Keratinocyte (primary cell): ENCODE measurements at regions not wholly inside any gene's neighbourhood (a gene's known extent, or its start where the extent isn't known, plus 50 kb on each side); places are given as distances from the start of the nearest gene placed in this dataset.

Source experiments
- DNase-seq: peaks from one replicate; pipeline ENCODE4 v3.0.0-alpha.2; 2011; ENCODE audit warnings: low read depth, missing footprints, low spot score
- FAIRE-seq: peaks from 2 replicates; lab custom pipeline; 2011; peaks lifted over from hg19 to GRCh38; lab: Jason Lieb, UNC
- H2AFZ ChIP-seq: 2 replicates; pipeline ENCODE4 v1.6.0; 2012; ENCODE audit warnings: low read length, control low read depth, inconsistent platforms; ENCODE audit not compliant: control insufficient read depth
- H3K27ac ChIP-seq: 2 replicates; pipeline ENCODE4 v1.5.1; 2011; ENCODE audit warnings: low read length; ENCODE audit not compliant: control insufficient read depth, insufficient read depth
- H3K27me3 ChIP-seq: 3 replicates; pipeline ENCODE4 v1.6.0; 2011; ENCODE audit warnings: low read length; ENCODE audit not compliant: control insufficient read depth, insufficient read depth; ENCODE audit errors: extremely low read depth
- H3K36me3 ChIP-seq, 2 experiments: 2 replicates in 1 of 2; 3 replicates in 1 of 2; pipeline ENCODE4 v1.5.1; 2011; ENCODE audit warnings: low read length in 2 of 2, mild to moderate bottlenecking in 1 of 2; ENCODE audit not compliant: control insufficient read depth in 2 of 2, insufficient read depth in 2 of 2; ENCODE audit errors: extremely low read depth in 1 of 2
- H3K4me1 ChIP-seq: 3 replicates; pipeline ENCODE4 v1.5.1; 2011; ENCODE audit warnings: low read length; ENCODE audit not compliant: control insufficient read depth, insufficient read depth; ENCODE audit errors: extremely low read depth
- H3K4me2 ChIP-seq: 3 replicates; pipeline ENCODE4 v1.6.0; 2011; ENCODE audit warnings: low read depth, low read length; ENCODE audit not compliant: control insufficient read depth, insufficient read depth; ENCODE audit errors: extremely low read depth
- H3K4me3 ChIP-seq, 3 experiments: fragments of 200-600 bp in 1 of 3; sonication (generic) in 1 of 3; 2 replicates in 2 of 3; 3 replicates in 1 of 3; pipeline ENCODE4 v1.5.1; 2011 to 2016; ENCODE audit warnings: low read length in 3 of 3, mild to moderate bottlenecking in 3 of 3, control low read depth in 2 of 3, inconsistent platforms in 1 of 3, low read depth in 1 of 3, mixed read lengths in 1 of 3, mixed run types in 1 of 3, moderate library complexity in 1 of 3; ENCODE audit not compliant: control insufficient read depth in 2 of 3, insufficient read depth in 2 of 3; ENCODE audit errors: extremely low read depth in 1 of 3
- H3K79me2 ChIP-seq: 2 replicates; pipeline ENCODE4 v1.6.0; 2012; ENCODE audit warnings: low read length; ENCODE audit not compliant: control insufficient read depth, insufficient read depth
- H3K9ac ChIP-seq: 3 replicates; pipeline ENCODE4 v1.6.0; 2011; ENCODE audit warnings: low read length; ENCODE audit not compliant: control insufficient read depth, insufficient read depth; ENCODE audit errors: extremely low read depth
- H3K9me1 ChIP-seq: 3 replicates; pipeline ENCODE4 v1.6.0; 2011; ENCODE audit warnings: low read length; ENCODE audit not compliant: control insufficient read depth, insufficient read depth; ENCODE audit errors: extremely low read depth
- H3K9me3 ChIP-seq: 2 replicates; pipeline ENCODE4 v1.5.1; 2012; ENCODE audit warnings: low read depth, low read length; ENCODE audit not compliant: control insufficient read depth
- H4K20me1 ChIP-seq: 3 replicates; pipeline ENCODE4 v1.6.0; 2011; ENCODE audit warnings: low read length; ENCODE audit not compliant: control insufficient read depth, insufficient read depth; ENCODE audit errors: extremely low read depth
- CTCF ChIP-seq, 3 experiments: IDR thresholded peaks in 1 of 3; conservative IDR thresholded peaks in 1 of 3; optimal IDR thresholded peaks in 1 of 3; 2 replicates in 2 of 3; 3 replicates in 1 of 3; pipeline versions ENCODE3 to v1.5.1; 2011; ENCODE audit warnings: low read length in 3 of 3, mild to moderate bottlenecking in 3 of 3, moderate library complexity in 2 of 3, control low read depth in 1 of 3, inconsistent platforms in 1 of 3; ENCODE audit not compliant: insufficient read depth in 2 of 3; ENCODE audit errors: extremely low read depth in 1 of 3
- EZH2 ChIP-seq: IDR thresholded peaks from one replicate; pipeline ENCODE4 v1.6.1; 2012; ENCODE audit warnings: inconsistent platforms, mild to moderate bottlenecking, low read length, moderate library complexity
- dilution Hi-C: fragments of 300-500 bp; cut with MboI; formaldehyde crosslinking; loops from one replicate; pipeline ENCODE4 v1.7.0; 2020; ENCODE audit warnings: low sequenced_read_pairs; ENCODE audit not compliant: extremely low pct_ligation_motif_present

- DNase-seq (no peak), FAIRE-seq (no peak)
- no peaks in the 10 kb centered on the region for H3K36me3 ChIP-seq
- H3K27me3 ChIP-seq: no peaks in the 10 kb centered on the region
- no peaks in the 10 kb centered on the region for H3K9me1 ChIP-seq
- no peak for TF ChIP-seq CTCF (optimal IDR thresholded peaks at IDR 0.05 in 1 of 3, IDR thresholded peaks at IDR 0.05 in 1 of 3, conservative IDR thresholded peaks at IDR 0.05 in 1 of 3; ENCODE audit: extremely low read depth in 1 of 3, insufficient read depth in 2 of 3, low read length in 3 of 3)
- TF ChIP-seq EZH2: no peak
- H3K4me3 ChIP-seq: no peak overlapping the region
- H3K27ac ChIP-seq: no peak overlapping the region
- no peak overlapping the region for H3K4me2 ChIP-seq
- H3K9ac ChIP-seq: no peak overlapping the region
- H3K4me1 ChIP-seq: no peaks in the 10 kb centered on the region
- H4K20me1 ChIP-seq: no peaks in the 10 kb centered on the region
- H3K79me2 ChIP-seq: no peaks in the 10 kb centered on the region
- no peak overlapping the region for H2AFZ ChIP-seq
- no peaks in the 10 kb centered on the region for H3K9me3 ChIP-seq
- dilution Hi-C loops: no loop called here
These were observed 53.6 kb upstream of the HTR1A start for GRCh38 chr5:64015824-64016223.
